CD4-positive, alpha-beta T cell (primary cell): ENCODE measurements at regions not wholly inside any gene's neighbourhood (a gene's known extent, or its start where the extent isn't known, plus 50 kb on each side); places are given as distances from the start of the nearest gene placed in this dataset.

Experiments
- ATAC-seq: fragments of 200-7000 bp; cut with Tn5 transposase; one replicate; pipeline ENCODE4 v1.10.0; 2022; ENCODE audit warnings: mild to moderate bottlenecking; ENCODE audit not compliant: poor library complexity
- CTCF ChIA-PET: fragments of 350-600 bp; sonication (Branson Sonifier 250); formaldehyde crosslinking; loops from one replicate; lab custom pipeline; 2021; ENCODE audit warnings: antibody characterized with exemption, inconsistent platforms; lab: Charles Lee
- POLR2A ChIA-PET: fragments of 350-600 bp; sonication (Branson Sonifier 250); formaldehyde crosslinking; loops from one replicate; lab custom pipeline; 2021; ENCODE audit warnings: antibody characterized with exemption, inconsistent platforms; lab: Charles Lee
- DNase-seq, 14 experiments: peaks; one replicate each; pipeline ENCODE4 v3.0.0-alpha.2; 2013 to 2020; ENCODE audit warnings: mixed read lengths in 2 of 14
- H3K27ac ChIP-seq, 2 donors: one replicate each; pipeline versions ENCODE4 v1.5.1 to v1.7.0; 2013; ENCODE audit warnings: low read length in 2 of 2, low read depth in 1 of 2, mild to moderate bottlenecking in 1 of 2
- H3K27me3 ChIP-seq, 2 experiments: 1 replicate in 1 of 2; 2 replicates in 1 of 2; pipeline versions ENCODE4 v1.6.1 to v1.7.0; 2013; ENCODE audit warnings: low read length in 2 of 2, control low read depth in 1 of 2, mild to moderate bottlenecking in 1 of 2, moderate library complexity in 1 of 2; ENCODE audit not compliant: insufficient read depth in 2 of 2, control insufficient read depth in 1 of 2
- H3K36me3 ChIP-seq: one replicate; pipeline ENCODE4 v1.6.1; 2013; ENCODE audit warnings: low read length, control low read depth; ENCODE audit not compliant: insufficient read depth
- H3K4me1 ChIP-seq: one replicate; pipeline ENCODE4 v1.6.1; 2013; ENCODE audit warnings: low read length, control low read depth; ENCODE audit not compliant: insufficient read depth
- H3K4me3 ChIP-seq: one replicate; pipeline ENCODE4 v1.5.1; 2013; ENCODE audit warnings: mild to moderate bottlenecking, low read length, moderate library complexity
- H3K9me3 ChIP-seq, 2 experiments: 1 replicate in 1 of 2; 2 replicates in 1 of 2; pipeline versions ENCODE4 v1.6.1 to v1.7.0; 2013; ENCODE audit warnings: low read length in 2 of 2, mild to moderate bottlenecking in 2 of 2, control low read depth in 1 of 2, moderate library complexity in 1 of 2; ENCODE audit not compliant: control insufficient read depth in 1 of 2, insufficient read depth in 1 of 2
- H3K27ac Mint-ChIP-seq: one replicate; pipeline ENCODE4 v1.8.0; 2020; ENCODE audit warnings: mixed read lengths
- H3K27me3 Mint-ChIP-seq: one replicate; pipeline ENCODE4 v1.8.0; 2021; ENCODE audit warnings: mixed read lengths
- H3K36me3 Mint-ChIP-seq: one replicate; pipeline ENCODE4 v1.8.0; 2021; ENCODE audit warnings: low read depth, mixed read lengths
- H3K4me1 Mint-ChIP-seq: one replicate; pipeline ENCODE4 v1.8.0; 2021; ENCODE audit warnings: low read depth, mixed read lengths
- H3K4me3 Mint-ChIP-seq: one replicate; pipeline ENCODE4 v1.8.0; 2020; ENCODE audit warnings: mild to moderate bottlenecking, mixed read lengths
- H3K9me3 Mint-ChIP-seq: one replicate; pipeline ENCODE4 v1.8.0; 2020; ENCODE audit warnings: mixed read lengths
- CTCF ChIP-seq: fragments of 200-600 bp; IDR thresholded peaks from one replicate; pipeline ENCODE4 v1.8.0; 2022; ENCODE audit warnings: antibody characterized with exemption, mild to moderate bottlenecking
- intact Hi-C, 2 experiments: fragments of 100-400 bp; cut with DNase I in 1 of 2; cut with micrococcal nuclease in 1 of 2; formaldehyde crosslinking; loops; one replicate each; pipeline versions ENCODE4 v1.15.1 to v1.9.0; 2023 to 2025; cut with DNase I, micrococcal nuclease

- POLR2A ChIA-PET: no interaction called here
- CTCF ChIA-PET: no interaction called here
- Mint-ChIP-seq H3K36me3 (no peaks in the 10 kb centered on the region), H3K27me3 (no peaks in the 10 kb centered on the region), H3K4me3 (no peak overlapping the region), H3K4me1 (no peaks in the 10 kb centered on the region), H3K27ac (no peak overlapping the region), H3K9me3 (no peaks in the 10 kb centered on the region)
- no peak overlapping the region for H3K27ac ChIP-seq
- no peaks in the 10 kb centered on the region for H3K9me3 ChIP-seq
- intact Hi-C loops: no loop called here
- no peak overlapping the region for H3K4me3 ChIP-seq
- no peaks in the 10 kb centered on the region for H3K27me3 ChIP-seq
- TF ChIP-seq CTCF: no peak
- no peak for ATAC-seq
- no peaks in the 10 kb centered on the region for H3K4me1 ChIP-seq
- H3K36me3 ChIP-seq: no peaks in the 10 kb centered on the region
- no peak for DNase-seq
These were observed 263.1 kb downstream of the GUCY2F start for GRCh38 chrX:109218761-109219160.

DNA sequence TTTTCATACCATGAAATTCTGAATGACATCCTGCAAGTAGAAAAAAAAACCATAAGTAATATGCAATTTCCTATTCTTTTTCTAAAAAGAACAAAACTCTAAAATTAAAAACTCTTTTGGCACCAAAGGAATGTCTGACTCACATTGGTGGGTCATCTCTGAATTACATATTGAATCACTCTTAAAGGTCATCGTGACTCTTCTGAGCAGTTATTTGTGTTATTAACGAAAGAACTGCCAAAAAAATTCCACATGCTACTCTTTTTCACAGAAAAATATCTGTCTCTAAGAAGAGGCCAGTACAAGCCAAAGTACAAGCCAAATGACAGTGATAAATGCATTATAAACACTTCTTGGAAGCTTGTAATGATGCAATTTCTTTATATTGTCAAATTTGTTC lies 282.2 kb downstream of the GUCY2F start:
- H3K4me1 ChIP-seq: no peaks in the 10 kb centered on the region
- no peak for TF ChIP-seq CTCF
- Mint-ChIP-seq H3K36me3 (no peaks in the 10 kb centered on the region), H3K27me3 (no peaks in the 10 kb centered on the region), H3K4me1 (no peaks in the 10 kb centered on the region), H3K9me3 (peaks cover 2% of the 10 kb centered on the region), H3K27ac (no peak overlapping the region), H3K4me3 (no peak overlapping the region)
- ChIA-PET POLR2A (no interaction called here), CTCF (no interaction called here)
- ATAC-seq (no peak), DNase-seq (no peak)
- no peak overlapping the region for H3K27ac ChIP-seq
- H3K36me3 ChIP-seq: no peaks in the 10 kb centered on the region
- H3K4me3 ChIP-seq: no peak overlapping the region
- H3K9me3 ChIP-seq: no peaks in the 10 kb centered on the region
- intact Hi-C loops: no loop called here
- no peaks in the 10 kb centered on the region for H3K27me3 ChIP-seq

DNA sequence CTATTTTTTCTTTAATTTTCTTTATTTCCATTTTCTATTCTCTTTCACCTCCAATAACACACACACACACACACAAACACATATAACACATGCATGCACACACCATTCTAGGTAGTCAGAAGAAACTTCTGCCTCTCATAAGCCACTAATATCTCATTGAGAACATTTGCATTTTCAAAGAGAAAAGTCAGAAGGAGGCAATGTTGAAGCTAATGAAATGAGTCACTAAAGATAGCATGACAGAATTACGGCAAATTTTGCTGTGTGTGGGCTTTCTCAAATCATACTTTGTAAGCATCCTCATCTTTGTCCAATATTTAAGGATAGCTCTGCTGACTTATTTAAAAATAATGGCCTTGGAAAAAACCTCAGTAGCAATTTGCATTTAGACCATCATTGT lies 291.3 kb downstream of the GUCY2F start:
- ATAC-seq: no peak
- no peaks in the 10 kb centered on the region for H3K4me1 Mint-ChIP-seq
- ChIA-PET CTCF (no interaction called here), POLR2A (no interaction called here)
- H3K4me3 Mint-ChIP-seq: no peak overlapping the region
- H3K9me3 ChIP-seq: peaks cover 0 to 3% of the 10 kb centered on the region in 2 experiments
- H3K4me3 ChIP-seq: no peak overlapping the region
- H3K27ac Mint-ChIP-seq: no peak overlapping the region
- no peak overlapping the region for H3K27ac ChIP-seq
- intact Hi-C loops: no loop called here
- no peaks in the 10 kb centered on the region for H3K36me3 ChIP-seq
- no peak for DNase-seq
- no peak for TF ChIP-seq CTCF
- no peaks in the 10 kb centered on the region for H3K27me3 Mint-ChIP-seq
- H3K4me1 ChIP-seq: no peaks in the 10 kb centered on the region
- no peaks in the 10 kb centered on the region for H3K9me3 Mint-ChIP-seq
- H3K27me3 ChIP-seq: no peaks in the 10 kb centered on the region
- H3K36me3 Mint-ChIP-seq: no peaks in the 10 kb centered on the region
